ENCODE measurements at regions not wholly inside any gene's neighbourhood (a gene's known extent, or its start where the extent isn't known, plus 50 kb on each side); places are given as distances from the start of the nearest gene placed in this dataset.

DNA sequence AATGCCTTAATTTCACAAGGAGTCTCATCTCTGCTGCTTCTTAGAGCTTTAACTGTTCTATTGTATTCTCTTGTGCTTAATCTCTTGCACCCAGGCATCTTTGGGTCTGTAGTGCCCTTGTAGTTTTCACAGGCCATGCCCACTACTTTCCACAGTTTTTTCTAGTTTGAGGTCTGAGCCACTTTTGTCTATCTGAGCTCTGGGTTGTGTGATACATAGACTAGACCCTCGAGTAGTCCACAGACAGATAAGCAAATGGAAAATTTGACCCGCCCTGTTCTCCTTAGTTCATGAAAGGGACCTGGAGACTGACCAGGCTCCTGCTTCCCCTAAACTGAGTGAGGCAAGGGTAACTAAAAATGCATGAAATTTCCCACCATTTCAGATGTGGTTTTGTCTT is 466.8 kb upstream of the ZEB2 start:
- DNase-seq (ENCODE audit: low read depth, low spot score) (no peak), ATAC-seq (no peak)
- BruUV-seq (replicated peaks): no TSS peak
- no peaks in the 10 kb centered on the region for H3K79me2 ChIP-seq (ENCODE audit: insufficient read depth, low read length)
- intact Hi-C loops (cut with micrococcal nuclease): no loop called here
- no peak overlapping the region for H3K4me3 ChIP-seq (replicated peaks in 1 of 2; ENCODE audit: low read depth in 1 of 2, low read length in 2 of 2)
- ChIA-PET POLR2A (no interaction called here), RAD21 (ENCODE audit: low non-redundant PET in 1 of 2, low total read pairs in 2 of 2, uncharacterized antibody in 2 of 2, unreplicated experiment in 2 of 2) (no interaction called here), CTCF (no interaction called here)
- no peak overlapping the region for H3K4me2 ChIP-seq (ENCODE audit: low read length)
- no peaks in the 10 kb centered on the region for H3K4me1 ChIP-seq (ENCODE audit: control insufficient read depth in 1 of 2, insufficient read depth in 2 of 2, low read length in 2 of 2)
- no peaks in the 10 kb centered on the region for H3K36me3 ChIP-seq (ENCODE audit: control insufficient read depth in 1 of 2, insufficient read depth in 2 of 2, low read length in 2 of 2)
- H3K27me3 ChIP-seq (ENCODE audit: insufficient read depth, low read length): no peaks in the 10 kb centered on the region
- no peaks in the 10 kb centered on the region for H4K20me1 ChIP-seq (ENCODE audit: insufficient read depth)
- H2AFZ ChIP-seq (ENCODE audit: low read depth, low read length, poor library complexity, severe bottlenecking): no peak overlapping the region
- H3K9me3 ChIP-seq (ENCODE audit: control insufficient read depth in 1 of 2, insufficient read depth in 1 of 2, low read depth in 1 of 2, low read length in 2 of 2): no peaks in the 10 kb centered on the region
- H3K27ac ChIP-seq (ENCODE audit: low read depth, low read length): no peak overlapping the region
- no peaks in the 10 kb centered on the region for H3K9me2 ChIP-seq (ENCODE audit: insufficient read depth)
- no peak overlapping the region for H3K9ac ChIP-seq (ENCODE audit: low read length)
- TF ChIP-seq RAD21 (IDR thresholded peaks at IDR 0.05; ENCODE audit: low read depth): no peak
- no peak for TF ChIP-seq EZH2 (IDR thresholded peaks at IDR 0.05)
- TF ChIP-seq, protein P1, sequence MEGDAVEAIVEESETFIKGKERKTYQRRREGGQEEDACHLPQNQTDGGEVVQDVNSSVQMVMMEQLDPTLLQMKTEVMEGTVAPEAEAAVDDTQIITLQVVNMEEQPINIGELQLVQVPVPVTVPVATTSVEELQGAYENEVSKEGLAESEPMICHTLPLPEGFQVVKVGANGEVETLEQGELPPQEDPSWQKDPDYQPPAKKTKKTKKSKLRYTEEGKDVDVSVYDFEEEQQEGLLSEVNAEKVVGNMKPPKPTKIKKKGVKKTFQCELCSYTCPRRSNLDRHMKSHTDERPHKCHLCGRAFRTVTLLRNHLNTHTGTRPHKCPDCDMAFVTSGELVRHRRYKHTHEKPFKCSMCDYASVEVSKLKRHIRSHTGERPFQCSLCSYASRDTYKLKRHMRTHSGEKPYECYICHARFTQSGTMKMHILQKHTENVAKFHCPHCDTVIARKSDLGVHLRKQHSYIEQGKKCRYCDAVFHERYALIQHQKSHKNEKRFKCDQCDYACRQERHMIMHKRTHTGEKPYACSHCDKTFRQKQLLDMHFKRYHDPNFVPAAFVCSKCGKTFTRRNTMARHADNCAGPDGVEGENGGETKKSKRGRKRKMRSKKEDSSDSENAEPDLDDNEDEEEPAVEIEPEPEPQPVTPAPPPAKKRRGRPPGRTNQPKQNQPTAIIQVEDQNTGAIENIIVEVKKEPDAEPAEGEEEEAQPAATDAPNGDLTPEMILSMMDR (IDR thresholded peaks at IDR 0.05 in 2 of 3, conservative IDR thresholded peaks at IDR 0.05 in 1 of 3; ENCODE audit: borderline replicate concordance in 1 of 3, insufficient read depth in 1 of 3, low read depth in 2 of 3, low read length in 2 of 3): no peak
- TF ChIP-seq TCF7L2 (IDR thresholded peaks at IDR 0.05; ENCODE audit: borderline replicate concordance, extremely low read depth, insufficient read depth, insufficient read length): no peak
- no peak for TF ChIP-seq POLR2AphosphoS5 (IDR thresholded peaks at IDR 0.05; ENCODE audit: low read depth, low read length)
- no peak for TF ChIP-seq YY1 (IDR thresholded peaks at IDR 0.05; ENCODE audit: extremely low read depth, insufficient replicate concordance, low read depth, low read length)
- no peak for TF ChIP-seq POLR2A (IDR thresholded peaks at IDR 0.05; ENCODE audit: borderline replicate concordance, extremely low read depth, insufficient read depth, insufficient read length)
- no peak for TF ChIP-seq SIN3A (IDR thresholded peaks at IDR 0.05; ENCODE audit: low read depth)
- no peak for TF ChIP-seq SRF (IDR thresholded peaks at IDR 0.05; ENCODE audit: low read depth)
- TF ChIP-seq CEBPB (IDR thresholded peaks at IDR 0.05; ENCODE audit: low read depth): no peak
- no peak for TF ChIP-seq CBX3 (IDR thresholded peaks at IDR 0.05; ENCODE audit: low read depth)
- TF ChIP-seq, protein P2, sequence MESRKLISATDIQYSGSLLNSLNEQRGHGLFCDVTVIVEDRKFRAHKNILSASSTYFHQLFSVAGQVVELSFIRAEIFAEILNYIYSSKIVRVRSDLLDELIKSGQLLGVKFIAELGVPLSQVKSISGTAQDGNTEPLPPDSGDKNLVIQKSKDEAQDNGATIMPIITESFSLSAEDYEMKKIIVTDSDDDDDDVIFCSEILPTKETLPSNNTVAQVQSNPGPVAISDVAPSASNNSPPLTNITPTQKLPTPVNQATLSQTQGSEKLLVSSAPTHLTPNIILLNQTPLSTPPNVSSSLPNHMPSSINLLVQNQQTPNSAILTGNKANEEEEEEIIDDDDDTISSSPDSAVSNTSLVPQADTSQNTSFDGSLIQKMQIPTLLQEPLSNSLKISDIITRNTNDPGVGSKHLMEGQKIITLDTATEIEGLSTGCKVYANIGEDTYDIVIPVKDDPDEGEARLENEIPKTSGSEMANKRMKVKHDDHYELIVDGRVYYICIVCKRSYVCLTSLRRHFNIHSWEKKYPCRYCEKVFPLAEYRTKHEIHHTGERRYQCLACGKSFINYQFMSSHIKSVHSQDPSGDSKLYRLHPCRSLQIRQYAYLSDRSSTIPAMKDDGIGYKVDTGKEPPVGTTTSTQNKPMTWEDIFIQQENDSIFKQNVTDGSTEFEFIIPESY (IDR thresholded peaks at IDR 0.05; ENCODE audit: extremely low read depth, insufficient replicate concordance, low read length): no peak
- no peak for TF ChIP-seq ZFX (IDR thresholded peaks at IDR 0.05)
- TF ChIP-seq, protein P3, sequence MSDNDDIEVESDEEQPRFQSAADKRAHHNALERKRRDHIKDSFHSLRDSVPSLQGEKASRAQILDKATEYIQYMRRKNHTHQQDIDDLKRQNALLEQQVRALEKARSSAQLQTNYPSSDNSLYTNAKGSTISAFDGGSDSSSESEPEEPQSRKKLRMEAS (IDR thresholded peaks at IDR 0.05): no peak
